T-helper 2 cell treated with Interferon-gamma antibody and Interleukin-4, amounts not matched to agents 100 ng/mL and 5 ng/mL, for 36 hours (primary cell): ENCODE measurements at regions not wholly inside any gene's neighbourhood (a gene's known extent, or its start where the extent isn't known, plus 50 kb on each side); places are given as distances from the start of the nearest gene placed in this dataset.

Experiments
- intact Hi-C: fragments of 100-400 bp; cut with micrococcal nuclease; formaldehyde crosslinking; loops from one replicate; pipeline ENCODE4 v1.15.1; 2023

DNA sequence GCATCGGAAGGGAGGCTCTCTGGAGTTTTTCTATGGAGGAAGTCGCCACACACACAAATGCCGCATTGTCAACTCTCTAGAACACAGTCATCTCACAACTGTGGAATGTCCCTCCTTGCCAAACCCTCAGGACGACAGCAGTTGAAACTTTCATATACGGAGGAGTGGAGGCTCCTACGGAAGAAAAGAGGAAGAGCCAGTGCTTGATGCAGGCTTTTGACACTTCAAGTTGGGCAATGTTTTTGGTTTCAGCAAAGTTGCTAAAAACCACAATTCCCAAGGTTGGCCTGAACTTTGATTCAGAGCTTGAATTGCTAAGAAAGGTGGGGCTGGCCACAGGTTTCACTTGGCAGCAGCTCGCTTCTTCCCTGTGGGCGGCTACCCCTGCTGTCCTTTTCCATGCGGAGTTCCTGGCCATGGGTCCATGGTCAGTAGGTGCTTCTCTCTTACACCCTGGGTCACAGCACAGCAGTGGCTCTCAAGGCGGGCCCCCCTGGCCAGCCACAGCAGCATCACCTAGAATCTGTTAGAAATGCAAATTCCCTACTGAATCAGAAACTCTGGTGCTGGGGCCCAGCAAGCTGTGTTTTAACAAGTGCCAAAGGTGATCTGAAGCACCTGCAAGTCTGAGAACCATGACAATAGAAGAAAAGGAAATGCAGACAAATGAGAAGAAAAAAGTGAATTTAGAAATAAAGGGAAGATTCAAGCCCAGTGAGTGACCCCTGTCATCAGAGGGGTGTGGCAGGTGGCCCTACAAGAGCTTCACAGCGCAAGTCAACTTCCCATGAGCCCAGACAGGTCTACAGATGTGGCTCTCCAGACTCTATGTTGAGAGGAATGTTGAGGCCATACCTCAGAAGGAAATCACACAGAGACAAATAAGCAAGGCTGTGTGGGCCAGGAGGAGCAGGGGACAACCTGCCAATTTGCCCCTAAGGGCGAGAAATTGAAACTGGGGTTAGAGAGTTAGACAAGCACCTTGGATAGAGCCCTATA, 856.4 kb downstream of the RNF144A start:
- intact Hi-C loops, result loop anchor here (5.0 kb wide), 1 partner anchor 46 kb away; no protein-coding TSS in a partner anchor

- intact Hi-C loops, result loop anchor here (5.0 kb wide), 1 partner anchor 47 kb away; no protein-coding TSS in a partner anchor
Observed at GRCh38 chr2:7774481-7774880, 857.3 kb downstream of the RNF144A start.

- intact Hi-C loops, result no loop called here
Observed at GRCh38 chr2:7777668-7778067, 860.5 kb downstream of the RNF144A start.

- intact Hi-C loops, result no loop called here
Observed at GRCh38 chr2:7780321-7780720, 863.1 kb downstream of the RNF144A start.

DNA sequence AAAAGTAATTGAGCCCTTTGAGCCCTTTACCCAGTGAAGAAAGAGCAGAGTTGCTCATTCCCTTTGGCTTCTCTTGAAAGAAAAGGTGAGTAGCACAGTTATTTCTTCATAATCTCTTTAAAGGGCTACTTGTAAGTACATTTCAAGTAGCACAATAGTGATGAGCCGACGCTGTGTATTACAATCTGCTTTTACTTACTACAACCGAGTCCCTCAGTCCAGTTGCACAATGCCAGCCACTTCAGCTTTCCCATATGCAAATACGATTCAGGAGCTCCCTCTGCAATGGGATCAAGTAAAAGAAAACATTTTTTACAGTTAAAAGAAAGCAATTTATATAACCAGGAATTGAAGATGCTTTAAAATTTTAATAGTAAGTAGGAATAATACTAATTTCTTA, 868.5 kb downstream of the RNF144A start:
- intact Hi-C loops, result no loop called here

- intact Hi-C loops, result no loop called here
Observed at GRCh38 chr2:7788736-7789135, 871.5 kb downstream of the RNF144A start.

GRCh38 chr2:7792031-7792651, 874.9 kb downstream of the RNF144A start:
- intact Hi-C loops, result no loop called here

DNA sequence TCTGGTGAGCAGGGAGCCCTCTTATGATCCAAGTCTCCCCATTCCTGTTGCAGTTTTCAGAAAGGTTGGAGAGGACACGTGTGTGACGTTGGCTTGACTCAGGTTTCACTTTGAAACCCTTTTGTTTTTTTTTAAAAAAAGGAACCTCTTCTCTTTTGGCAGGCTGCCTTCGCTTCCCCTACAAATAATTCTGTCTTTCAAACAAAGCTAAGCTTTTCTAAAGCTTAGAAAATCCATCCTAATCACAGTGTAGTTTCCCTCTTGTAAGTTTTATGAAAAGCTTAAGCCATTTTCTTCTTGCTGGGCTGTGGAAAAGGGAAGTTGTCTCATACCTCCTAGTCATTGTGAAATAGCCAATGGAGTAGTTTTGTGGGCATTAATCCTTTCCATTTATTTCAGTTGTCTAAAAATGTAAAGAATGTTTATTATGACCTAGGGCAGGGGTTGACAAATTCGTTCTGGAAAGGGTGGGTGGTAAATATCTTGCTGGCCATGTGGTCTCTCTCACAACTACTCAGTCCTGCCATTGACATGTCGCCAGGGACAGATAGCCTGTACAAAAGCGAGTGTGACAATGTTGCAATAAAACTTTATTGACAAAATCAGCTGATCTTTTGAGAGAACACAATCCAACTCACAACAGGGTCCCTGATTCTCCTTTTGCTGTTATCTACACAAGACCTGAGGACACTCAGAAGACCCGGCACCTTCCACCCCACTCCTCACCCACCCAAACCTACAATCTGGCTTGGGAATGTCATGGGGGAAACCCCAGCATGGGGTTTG, 878.8 kb downstream of the RNF144A start:
- intact Hi-C loops, result no loop called here

DNA sequence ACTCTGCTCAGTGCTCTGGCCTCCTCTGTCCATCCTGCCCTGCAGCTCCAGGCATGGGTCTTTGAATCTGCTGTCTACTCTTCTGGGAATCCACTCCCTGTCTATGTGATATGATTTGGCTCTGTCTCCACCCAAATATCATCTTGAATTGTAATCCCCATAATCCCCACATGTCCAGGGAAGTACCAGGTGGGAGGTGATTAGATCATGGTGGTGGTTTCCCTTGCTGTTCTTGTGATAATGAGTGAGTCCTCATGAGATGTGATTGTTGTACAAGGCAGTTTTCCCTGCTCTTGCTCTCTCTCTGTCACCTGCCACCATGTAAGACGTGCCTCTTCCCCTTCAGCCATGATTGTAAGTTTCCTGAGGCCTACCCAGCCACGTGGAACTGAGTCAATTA, 881.8 kb upstream of the ID2 start:
- intact Hi-C loops, result no loop called here

DNA sequence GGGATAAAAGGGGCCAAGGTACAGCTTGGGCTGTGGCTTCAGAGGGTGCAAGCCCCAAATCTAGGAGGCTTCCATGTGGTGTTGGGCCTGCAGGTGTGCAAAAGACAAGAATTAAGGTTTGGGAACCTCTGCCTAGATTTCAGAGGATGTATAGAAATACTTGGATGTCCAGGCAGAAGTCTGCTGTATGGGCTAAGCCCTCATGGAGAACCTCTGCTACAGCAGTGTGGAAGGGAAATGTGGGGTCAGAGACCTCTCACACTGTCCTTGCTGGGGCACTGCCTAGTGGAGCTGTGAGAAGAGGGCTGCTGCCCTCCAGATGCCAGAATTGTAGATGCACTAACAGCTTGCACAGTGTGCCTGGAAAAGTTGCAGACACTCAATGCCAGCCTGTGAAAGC, 880.6 kb upstream of the ID2 start:
- intact Hi-C loops, result no loop called here

GRCh38 chr2:7803515-7803914, 878.3 kb upstream of the ID2 start:
- intact Hi-C loops, result no loop called here

DNA sequence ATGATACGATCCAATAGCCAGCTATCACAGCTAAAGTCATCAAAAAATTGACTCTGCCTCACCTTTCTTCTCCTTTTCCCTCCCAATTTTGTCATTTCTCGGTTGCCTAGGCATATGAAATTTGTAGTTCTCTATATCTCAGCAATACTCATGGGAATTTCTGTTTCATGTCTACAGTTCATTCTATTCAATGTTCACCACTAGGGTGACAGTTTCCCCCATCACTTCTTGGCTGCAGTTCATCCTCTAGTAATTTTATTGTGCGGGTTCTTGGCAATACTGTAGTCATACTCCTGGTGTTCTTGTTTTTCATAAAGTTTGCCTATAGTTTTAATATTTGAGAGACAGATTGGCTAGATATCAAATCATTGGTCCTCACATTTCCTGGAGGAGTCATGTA, 872.2 kb upstream of the ID2 start:
- intact Hi-C loops, result no loop called here

DNA sequence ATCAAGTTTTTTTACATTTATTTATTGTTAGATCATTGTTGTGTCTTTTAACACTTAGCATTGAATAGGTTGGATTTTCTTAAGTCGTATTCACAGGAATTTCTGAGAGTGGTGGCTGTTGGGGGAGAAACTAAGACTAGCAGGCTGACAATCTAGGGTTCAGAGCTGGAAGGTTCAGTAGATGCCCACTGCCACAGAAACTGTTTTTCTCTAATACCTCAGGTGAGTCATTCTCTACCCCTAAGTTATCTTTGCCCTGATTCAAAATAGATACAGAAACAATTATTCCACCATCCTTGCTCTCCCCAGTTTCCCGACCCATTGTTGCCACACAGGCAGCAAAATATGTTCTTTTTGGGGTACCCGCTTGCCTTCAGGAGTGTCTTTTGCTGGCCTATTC, 870.8 kb upstream of the ID2 start:
- intact Hi-C loops, result no loop called here

DNA sequence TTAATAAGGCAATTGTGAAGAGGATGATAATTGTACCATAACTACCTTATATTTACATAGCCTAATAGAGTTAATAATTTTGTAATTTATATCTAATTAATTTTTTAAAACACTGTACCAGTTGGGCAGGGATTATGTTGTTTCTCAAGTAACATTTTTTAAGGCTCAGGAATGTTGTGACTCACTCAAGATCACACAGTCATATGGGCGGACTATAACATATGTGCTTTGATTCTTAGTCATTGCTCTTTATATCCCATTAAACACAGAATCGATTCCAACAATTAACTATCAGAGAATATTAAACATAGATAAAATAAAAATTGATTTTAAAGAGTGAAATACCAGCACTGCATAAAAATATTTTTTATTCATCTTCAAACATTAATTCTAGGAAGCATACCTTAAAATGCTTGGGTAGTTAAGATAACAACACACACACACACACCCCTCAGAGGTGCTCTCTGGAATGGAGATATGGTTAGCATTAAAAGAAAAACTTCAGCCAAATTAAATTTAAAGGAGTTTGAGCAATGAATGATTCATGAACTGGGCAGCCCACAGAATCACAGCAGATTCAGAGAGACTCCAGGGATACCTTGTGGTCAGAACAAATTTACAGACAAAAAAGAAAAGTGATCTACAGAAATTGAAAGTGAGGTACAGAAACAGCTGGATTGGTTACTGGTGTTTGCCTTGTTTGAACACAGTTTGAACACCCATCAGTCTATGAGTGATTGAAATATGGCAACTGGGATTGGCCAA, 869.4 kb upstream of the ID2 start:
- intact Hi-C loops, result no loop called here

GRCh38 chr2:7813541-7814292, 868.1 kb upstream of the ID2 start:
- intact Hi-C loops, result no loop called here

- intact Hi-C loops, result no loop called here
Observed at GRCh38 chr2:7815726-7816125, 866.1 kb upstream of the ID2 start.

- intact Hi-C loops, result no loop called here
Observed at GRCh38 chr2:7816233-7816632, 865.6 kb upstream of the ID2 start.

DNA sequence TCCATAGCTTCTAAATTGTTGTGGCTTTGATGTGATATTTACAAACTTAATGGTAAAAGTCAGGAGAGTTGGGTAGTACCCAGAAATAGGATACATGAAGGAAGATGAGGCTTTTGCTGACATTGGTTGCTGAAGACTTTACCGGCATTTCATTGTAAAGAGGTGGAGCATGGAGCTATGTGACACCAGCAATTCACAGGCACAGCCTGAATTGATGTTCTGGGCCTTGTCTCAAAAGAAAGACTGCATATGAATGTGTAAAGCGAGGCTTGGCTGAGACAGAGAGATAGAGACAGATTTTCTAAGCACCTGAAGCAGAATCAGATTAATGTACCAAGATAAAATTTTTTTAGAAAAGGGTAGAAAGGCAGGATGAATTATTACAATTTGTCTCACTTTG, 864.9 kb upstream of the ID2 start:
- intact Hi-C loops, result no loop called here

DNA sequence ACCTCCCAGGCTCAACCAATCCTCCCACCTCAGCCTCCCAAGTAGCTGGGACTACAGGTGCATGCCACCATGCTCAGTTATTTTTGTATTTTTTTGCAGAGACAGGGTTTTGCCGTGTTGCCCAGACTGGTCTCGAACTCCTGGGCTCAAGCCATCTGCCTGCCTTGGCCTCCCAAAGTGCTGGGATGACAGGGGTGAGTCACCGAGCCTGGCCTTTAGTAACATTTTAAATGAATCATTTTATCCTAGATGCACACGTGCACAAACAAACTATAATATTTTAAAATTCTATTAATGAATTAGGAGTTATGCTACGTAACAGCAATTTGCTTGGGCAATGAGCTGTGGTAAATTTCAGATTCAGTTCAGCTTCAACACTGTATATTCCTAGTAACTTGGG, 862.5 kb upstream of the ID2 start:
- intact Hi-C loops, result no loop called here

DNA sequence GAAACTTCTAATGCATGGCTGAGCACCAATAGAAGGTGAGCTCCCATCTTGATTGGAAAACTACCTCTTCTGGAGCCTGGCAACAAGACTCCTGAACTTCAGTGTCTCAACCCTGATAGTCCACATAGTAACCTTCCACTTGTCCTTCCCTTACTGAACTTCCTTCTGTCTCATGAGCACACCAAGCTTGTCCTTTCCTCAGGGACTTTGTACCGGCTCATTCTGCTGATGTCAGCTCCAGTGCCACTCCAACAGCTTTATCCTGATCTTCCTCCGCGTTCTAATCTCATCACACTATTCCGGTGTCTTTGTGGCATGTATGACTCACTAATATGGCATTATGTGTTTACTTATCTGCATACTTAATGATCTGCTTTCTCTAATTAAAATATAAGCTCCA, 862.0 kb upstream of the ID2 start:
- intact Hi-C loops, result loop anchor here (10.0 kb wide), 1 partner anchor 865 kb away; the partner anchor contains the start of gene ID2
